SK-N-SH (cell line): ENCODE measurements at regions not wholly inside any gene's neighbourhood (a gene's known extent, or its start where the extent isn't known, plus 50 kb on each side); places are given as distances from the start of the nearest gene placed in this dataset.

Source experiments
- CTCF ChIA-PET: fragments of 300-600, 350-600 bp; formaldehyde crosslinking; extraction: SDS; loops from one replicate; lab custom pipeline; 2021; lab: Yijun Ruan, JAX
- POLR2A ChIA-PET: fragments of 350-600 bp; sonication (Branson Sonifier 250); formaldehyde crosslinking; extraction: SDS; loops from one replicate; lab custom pipeline; 2020; ENCODE audit warnings: antibody characterized with exemption, inconsistent platforms; lab: Yijun Ruan, JAX
- DNase-seq: peaks from one replicate; pipeline ENCODE4 v3.0.0; 2012
- H2AFZ ChIP-seq: fragments of 200-600 bp; sonication (generic); 2 replicates; pipeline ENCODE4 v1.8.1; 2016; ENCODE audit warnings: antibody characterized with exemption, mild to moderate bottlenecking, low read depth
- H3F3A ChIP-seq: fragments of 200-600 bp; sonication (generic); replicated peaks from 2 replicates; pipeline ENCODE3; 2016; ENCODE audit warnings: antibody characterized with exemption, mild to moderate bottlenecking; ENCODE audit not compliant: insufficient read depth
- H3K27ac ChIP-seq, 2 experiments: fragments of 200-500 bp in 1 of 2; fragments of 200-600 bp in 1 of 2; sonication (Bioruptor generic) in 1 of 2; sonication (generic), shearing (Covaris generic) in 1 of 2; 2 replicates each; pipeline versions ENCODE4 v1.5.1 to v1.6.1; 2014 to 2016; ENCODE audit warnings: low read depth in 2 of 2, inconsistent platforms in 1 of 2, low read length in 1 of 2, mild to moderate bottlenecking in 1 of 2, mixed read lengths in 1 of 2
- H3K27me3 ChIP-seq: fragments of 200-600 bp; sonication (generic), shearing (Covaris generic); 2 replicates; pipeline ENCODE4 v1.6.1; 2016; ENCODE audit warnings: mixed run types; ENCODE audit not compliant: insufficient read depth
- H3K36me3 ChIP-seq, 2 experiments: fragments of 200-500 bp in 1 of 2; fragments of 200-600 bp in 1 of 2; sonication (Bioruptor generic) in 1 of 2; sonication (generic) in 1 of 2; replicated peaks in 1 of 2; 2 replicates each; pipeline versions ENCODE3 to v1.5.1; 2014 to 2016; ENCODE audit warnings: low read length in 1 of 2, mild to moderate bottlenecking in 1 of 2; ENCODE audit not compliant: insufficient read depth in 2 of 2, control insufficient read depth in 1 of 2
- H3K4me1 ChIP-seq, 2 experiments: fragments of 200-500 bp in 1 of 2; fragments of 200-600 bp in 1 of 2; sonication (Bioruptor generic) in 1 of 2; sonication (generic), shearing (Covaris generic) in 1 of 2; 2 replicates each; pipeline versions ENCODE4 v1.5.1 to v1.6.1; 2014 to 2016; ENCODE audit warnings: low read depth in 1 of 2, low read length in 1 of 2, mixed run types in 1 of 2; ENCODE audit not compliant: insufficient read depth in 2 of 2, control insufficient read depth in 1 of 2
- H3K4me2 ChIP-seq: fragments of 200-600 bp; sonication (generic), shearing (Covaris generic); 2 replicates; pipeline ENCODE4 v1.6.1; 2017; ENCODE audit warnings: mixed run types
- H3K4me3 ChIP-seq, 2 experiments: fragments of 200-500 bp in 1 of 2; fragments of 200-600 bp in 1 of 2; sonication (Bioruptor generic) in 1 of 2; sonication (generic), shearing (Covaris generic) in 1 of 2; 2 replicates each; pipeline versions ENCODE4 v1.5.1 to v1.8.1; 2014 to 2016; ENCODE audit warnings: low read depth in 2 of 2, inconsistent platforms in 1 of 2, low read length in 1 of 2, mild to moderate bottlenecking in 1 of 2, mixed read lengths in 1 of 2, moderate library complexity in 1 of 2
- H3K79me2 ChIP-seq: fragments of 200-600 bp; sonication (generic); 2 replicates; pipeline ENCODE4 v1.8.1; 2017; ENCODE audit warnings: mild to moderate bottlenecking; ENCODE audit not compliant: insufficient read depth
- H3K9ac ChIP-seq: fragments of 200-600 bp; sonication (generic); 2 replicates; pipeline ENCODE4 v1.6.1; 2017; ENCODE audit warnings: mixed run types
- H3K9me2 ChIP-seq: fragments of 200-600 bp; sonication (generic); 2 replicates; pipeline ENCODE4 v1.6.1; 2017; ENCODE audit warnings: mixed run types
- H3K9me3 ChIP-seq: fragments of 200-600 bp; sonication (generic); 2 replicates; pipeline ENCODE4 v1.6.1; 2017; ENCODE audit warnings: mixed run types, mild to moderate bottlenecking, moderate library complexity
- H4K20me1 ChIP-seq: fragments of 200-600 bp; sonication (generic); 2 replicates; pipeline ENCODE4 v1.6.1; 2017; ENCODE audit warnings: mild to moderate bottlenecking, mixed run types; ENCODE audit not compliant: insufficient read depth
- ELF1 ChIP-seq: IDR thresholded peaks from 2 replicates; pipeline ENCODE4 v1.4.0; 2012
- EP300 ChIP-seq, 2 experiments: IDR thresholded peaks; 2 replicates each; pipeline versions ENCODE4 v1.4.0 to v1.6.1; 2012; ENCODE audit warnings: borderline replicate concordance in 1 of 2, low read depth in 1 of 2, low read length in 1 of 2
- FOSL2 ChIP-seq: IDR thresholded peaks from 2 replicates; pipeline ENCODE4 v1.4.0; 2012; ENCODE audit warnings: low read depth, mild to moderate bottlenecking, moderate library complexity, borderline replicate concordance
- MEF2A ChIP-seq: IDR thresholded peaks from 2 replicates; pipeline ENCODE4 v1.4.0; 2012; ENCODE audit warnings: low read depth, borderline replicate concordance
- NRF1 ChIP-seq: IDR thresholded peaks from 2 replicates; pipeline ENCODE4 v1.6.1; 2012; ENCODE audit warnings: low read depth, mild to moderate bottlenecking, low read length
- PBX3 ChIP-seq: IDR thresholded peaks from 2 replicates; pipeline ENCODE4; 2012
- POLR2AphosphoS5 ChIP-seq: IDR thresholded peaks from 2 replicates; pipeline ENCODE4 v1.6.1; 2012; ENCODE audit warnings: low read depth, low read length
- RCOR1 ChIP-seq: fragments of 150-350 bp; IDR thresholded peaks from 2 replicates; pipeline ENCODE4 v1.6.1; 2017; ENCODE audit warnings: antibody characterized with exemption, low read length
- SIN3A ChIP-seq: IDR thresholded peaks from 2 replicates; pipeline ENCODE4 v1.6.1; 2012; ENCODE audit warnings: low read depth, mild to moderate bottlenecking, low read length, moderate library complexity, borderline replicate concordance
- TAF1 ChIP-seq: IDR thresholded peaks from 2 replicates; pipeline ENCODE4 v1.6.1; 2012; ENCODE audit warnings: low read depth, mild to moderate bottlenecking, low read length, moderate library complexity, borderline replicate concordance
- USF2 ChIP-seq: fragments of 150-350 bp; IDR thresholded peaks from 2 replicates; pipeline ENCODE4 v1.6.1; 2017; ENCODE audit warnings: antibody characterized with exemption, low read length, low read depth, borderline replicate concordance
- ZBTB33 ChIP-seq: IDR thresholded peaks from 2 replicates; pipeline ENCODE4 v1.4.0; 2012; ENCODE audit warnings: low read depth, borderline replicate concordance
- WGBS: methylation state at CpG from one replicate; pipeline ENCODE4 v1.1.6; 2017; ENCODE audit warnings: low lambda C conversion rate; 5-methylcytosine and 5-hydroxymethylcytosine counted together

- TF ChIP-seq USF2 (no peak), EP300 (IDR thresholded peaks at IDR 0.05; ENCODE audit: borderline replicate concordance in 1 of 2, low read depth in 1 of 2, low read length in 1 of 2) (no peak), MEF2A (no peak)
Measured at GRCh38 chr2:234374736-234375135, 122.1 kb downstream of the ARL4C start (continued).

- no peaks in the 10 kb centered on the region for H3K36me3 ChIP-seq
- no peaks in the 10 kb centered on the region for H3F3A ChIP-seq
- H3K9me3 ChIP-seq = no peaks in the 10 kb centered on the region
- H2AFZ ChIP-seq = no peak overlapping the region
- DNase-seq = no peak
- ChIA-PET POLR2A (no interaction called here), CTCF (no interaction called here)
- WGBS = 96% methylated on average over 8 of the region's 8 CpGs
- no peaks in the 10 kb centered on the region for H4K20me1 ChIP-seq
- H3K4me3 ChIP-seq = no peak overlapping the region
- no peaks in the 10 kb centered on the region for H3K79me2 ChIP-seq
- H3K9ac ChIP-seq = no peak overlapping the region
- no peak overlapping the region for H3K4me2 ChIP-seq
- H3K27me3 ChIP-seq = no peaks in the 10 kb centered on the region
- H3K9me2 ChIP-seq = no peaks in the 10 kb centered on the region
- H3K27ac ChIP-seq = no peak overlapping the region
- H3K4me1 ChIP-seq = no peaks in the 10 kb centered on the region; a peak in 1 of 4 replicates
- no peak for TF ChIP-seq ZBTB33
- TF ChIP-seq FOSL2 = no peak
- TF ChIP-seq SIN3A = no peak
- no peak for TF ChIP-seq NRF1
- TF ChIP-seq ELF1 = no peak
- TF ChIP-seq USF2 = no peak
- TF ChIP-seq TAF1 = no peak
- TF ChIP-seq RCOR1 = no peak
- TF ChIP-seq PBX3 = no peak
- no peak for TF ChIP-seq POLR2AphosphoS5
Measured at GRCh38 chr2:234374150-234374508, 122.8 kb downstream of the ARL4C start.
